HG02884 (cell line): ENCODE measurements at regions not wholly inside any gene's neighbourhood (a gene's known extent, or its start where the extent isn't known, plus 50 kb on each side); places are given as distances from the start of the nearest gene placed in this dataset.

Source experiments
- ATAC-seq: cut with Tn5 transposase; IDR thresholded peaks from one replicate; pipeline ENCODE4 v1.9.1; 2021; ENCODE audit warnings: mild to moderate bottlenecking, moderate library complexity; ENCODE audit not compliant: unreplicated experiment

DNA sequence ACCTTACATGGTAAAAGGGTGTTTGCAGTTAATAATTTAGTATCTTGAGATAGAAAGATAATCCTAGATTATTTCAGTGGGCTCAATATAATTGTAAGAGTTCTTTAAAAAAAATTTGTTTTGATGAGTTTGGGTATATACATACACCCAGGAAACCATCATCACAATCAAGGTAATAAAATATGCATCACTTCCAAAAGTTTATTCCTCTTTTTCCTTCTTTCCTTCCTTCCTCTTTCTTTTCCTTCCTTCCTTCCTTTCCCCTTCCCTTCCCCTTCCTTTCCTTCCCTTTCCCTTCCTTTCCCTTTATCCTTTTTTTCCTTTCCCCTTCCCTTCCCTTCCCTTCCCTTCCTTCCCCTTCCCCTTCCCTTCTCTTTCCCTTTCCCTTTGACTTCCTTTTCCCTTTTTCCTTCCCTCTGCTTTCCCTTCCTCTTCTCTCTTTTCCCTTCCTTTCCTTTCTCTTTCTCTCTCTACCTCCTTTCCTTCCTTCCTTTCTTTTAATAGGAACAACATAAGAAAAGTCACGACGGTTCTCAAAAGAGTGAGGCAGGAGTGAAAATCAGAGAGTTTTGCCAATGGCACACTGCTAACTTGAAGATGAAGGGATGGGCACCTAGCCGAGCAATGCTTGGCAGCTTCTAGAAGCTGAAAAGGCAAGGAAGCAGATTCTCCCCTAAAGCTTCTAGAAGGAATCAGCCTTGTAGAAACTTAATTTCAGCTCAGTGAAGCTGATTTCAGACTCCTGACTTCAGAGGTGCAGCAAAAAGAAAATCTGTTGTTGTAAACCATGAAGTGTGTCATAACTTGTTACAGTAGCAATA is 2050.2 kb upstream of the AGA start:
- no peak for ATAC-seq

DNA sequence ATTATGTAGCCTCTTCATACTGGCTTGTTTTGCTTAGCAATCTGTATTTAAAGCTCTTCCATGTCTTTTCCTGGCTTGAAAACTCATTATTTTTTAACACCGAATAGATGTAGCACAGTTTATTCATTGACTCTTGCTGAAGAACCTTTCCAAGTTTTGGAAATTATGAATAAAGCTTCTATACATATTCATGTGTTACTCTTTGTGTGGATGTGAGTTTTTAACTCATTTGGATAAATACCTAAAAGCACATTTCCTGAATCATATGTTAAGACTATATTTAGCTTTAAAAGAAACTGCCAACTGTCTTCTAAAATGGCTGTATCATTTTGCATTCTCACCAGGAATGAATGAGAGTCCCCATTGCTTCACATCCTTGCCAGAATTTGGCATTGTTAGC is 2061.7 kb upstream of the AGA start:
- ATAC-seq = no peak

DNA sequence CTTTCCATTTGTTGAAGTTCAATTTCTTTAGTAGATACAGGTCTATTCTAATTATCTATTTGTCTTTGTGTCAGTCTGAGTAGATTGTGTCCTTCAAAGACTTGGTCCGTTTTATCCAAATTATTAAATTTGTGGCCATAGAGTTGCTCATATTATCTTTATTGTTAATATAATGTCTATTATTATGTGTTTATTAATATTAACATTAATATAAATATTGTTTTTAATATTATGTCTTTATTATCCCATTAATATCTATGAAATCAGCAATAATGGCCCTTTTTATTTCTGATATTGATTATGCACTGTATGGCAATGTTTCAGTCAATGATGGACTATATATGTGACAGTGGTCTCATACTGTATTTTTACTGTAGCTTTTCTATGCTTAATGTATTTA is 2067.3 kb upstream of the AGA start:
- ATAC-seq = no peak

DNA sequence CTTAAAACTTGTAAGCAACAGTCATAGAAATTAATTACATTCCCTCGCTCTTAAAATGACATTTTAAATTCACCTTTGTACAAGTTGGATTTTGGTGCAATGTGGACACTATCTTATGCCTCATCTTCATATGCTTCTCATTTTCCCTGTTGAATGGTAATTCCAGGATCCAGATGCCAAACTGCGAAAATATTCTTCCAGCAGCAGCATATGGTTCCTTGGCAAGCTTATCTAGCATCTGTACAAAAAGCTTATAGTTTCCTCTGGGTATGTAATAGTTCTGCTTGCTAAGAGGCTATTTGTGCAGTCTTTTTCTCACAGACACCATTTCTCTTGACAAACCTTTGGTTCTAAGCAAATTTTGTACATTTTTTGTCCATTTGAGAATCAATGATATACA is 2079.7 kb upstream of the AGA start:
- no peak for ATAC-seq

DNA sequence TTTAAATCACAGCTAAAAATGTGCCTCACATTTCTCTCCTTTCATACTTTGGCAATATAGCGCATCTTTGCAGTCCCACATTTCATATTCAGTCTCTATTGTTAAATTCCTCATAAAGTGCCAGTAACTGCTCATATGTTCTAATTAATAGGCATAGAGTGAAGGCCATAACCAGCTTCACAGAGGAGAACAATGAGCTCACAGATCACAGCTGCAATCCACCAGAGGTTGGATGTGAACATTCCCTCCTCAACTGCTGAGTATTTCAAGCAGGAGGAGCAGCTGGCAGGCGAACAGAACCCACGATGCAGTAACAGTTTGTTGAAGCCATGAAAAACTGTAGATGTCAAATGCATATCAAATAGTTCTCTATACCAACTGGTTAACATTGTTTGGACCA is 2088.7 kb upstream of the AGA start:
- no peak for ATAC-seq

DNA sequence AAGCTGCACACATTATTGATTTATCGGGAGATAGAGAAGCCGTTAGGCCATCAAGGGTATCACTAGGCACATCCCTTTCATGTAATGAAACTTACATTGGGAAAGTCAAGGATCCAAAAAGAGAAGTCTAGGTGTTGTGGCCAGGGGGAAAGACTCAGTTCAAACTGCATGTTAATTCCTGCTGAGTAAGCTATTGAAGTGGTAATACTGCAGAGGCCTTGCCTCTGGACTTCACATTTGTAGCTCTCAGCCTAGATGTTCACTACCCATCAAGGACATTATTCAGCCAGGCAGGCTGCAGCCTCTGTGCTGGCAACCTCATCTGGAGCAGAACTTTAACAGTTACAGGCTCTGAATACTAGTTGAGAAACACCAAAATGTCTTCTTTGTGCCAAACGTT is 2094.5 kb upstream of the AGA start:
- ATAC-seq = no peak

DNA sequence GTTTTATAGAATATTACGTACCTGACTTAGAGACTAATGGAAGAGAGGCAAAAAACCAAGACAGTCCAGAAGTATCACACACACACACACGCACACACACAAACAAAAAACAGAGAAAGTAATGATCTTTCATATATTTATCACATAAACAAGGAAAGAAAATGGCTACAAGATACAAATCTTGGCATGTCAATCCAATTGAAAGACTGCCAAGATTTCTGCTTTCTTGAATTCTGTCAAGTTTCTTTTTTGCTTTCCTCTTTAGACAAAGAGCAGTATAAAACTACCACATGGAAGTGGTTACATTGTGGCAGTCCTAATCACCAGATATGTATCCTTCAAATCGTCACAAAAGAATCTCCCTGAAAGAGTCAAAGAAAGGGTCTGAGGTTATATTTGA is 2097.4 kb upstream of the AGA start:
- ATAC-seq = no peak

DNA sequence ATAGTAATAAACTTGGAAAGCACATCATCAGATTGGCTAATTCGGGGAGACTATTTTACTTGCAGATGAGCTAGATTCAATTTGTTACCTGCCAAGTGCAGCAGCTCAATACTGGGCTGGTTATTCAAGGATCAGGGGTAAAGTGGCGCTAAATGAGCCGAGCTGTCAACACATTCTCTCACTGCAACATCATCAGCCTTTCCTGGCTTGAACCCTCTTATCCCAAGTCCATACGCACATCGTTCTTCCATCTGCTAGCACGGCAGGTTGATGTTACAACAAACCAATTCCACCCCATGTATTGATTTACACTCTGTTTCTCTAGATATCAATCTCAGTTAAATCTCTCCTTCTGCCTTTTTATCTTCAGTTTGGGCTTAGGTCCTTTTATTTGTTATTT is 2101.5 kb upstream of the AGA start:
- no peak for ATAC-seq

DNA sequence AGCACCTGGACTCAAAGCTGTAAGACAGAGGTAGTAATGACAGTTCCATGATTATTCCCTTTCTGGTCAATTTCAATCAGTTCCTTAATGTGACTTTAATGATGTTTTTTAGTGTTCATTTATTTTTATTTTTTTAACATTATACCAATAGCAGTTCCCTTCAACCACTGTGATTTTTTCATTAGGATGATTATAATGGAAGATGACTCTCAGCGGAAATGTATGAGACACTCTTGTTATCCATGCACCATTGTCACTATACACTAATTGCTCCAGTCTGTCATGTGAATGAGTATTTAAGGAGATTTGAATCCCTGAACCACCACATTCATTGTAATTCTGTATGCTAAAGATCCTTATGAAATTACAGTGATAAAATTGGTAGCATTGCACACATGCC is 2102.3 kb upstream of the AGA start:
- no peak for ATAC-seq

DNA sequence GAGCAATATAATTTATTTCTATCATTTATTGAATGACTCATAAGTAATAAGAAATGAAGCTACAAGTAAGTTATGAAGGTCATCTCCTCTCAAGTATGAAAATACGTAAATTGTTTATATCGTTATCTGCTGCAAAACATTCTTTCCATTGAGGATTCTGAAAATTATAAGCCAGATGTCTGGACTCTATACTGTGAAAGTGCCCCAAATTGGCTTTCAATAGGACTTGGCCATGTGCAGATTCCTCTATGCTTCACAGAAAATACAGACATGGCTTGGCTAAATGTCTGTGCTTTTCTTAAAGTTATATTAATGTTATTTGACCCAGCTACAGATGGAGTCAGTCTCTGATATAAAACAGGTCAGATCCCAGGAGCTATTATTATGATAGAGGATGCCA is 2109.9 kb upstream of the AGA start:
- ATAC-seq = no peak

DNA sequence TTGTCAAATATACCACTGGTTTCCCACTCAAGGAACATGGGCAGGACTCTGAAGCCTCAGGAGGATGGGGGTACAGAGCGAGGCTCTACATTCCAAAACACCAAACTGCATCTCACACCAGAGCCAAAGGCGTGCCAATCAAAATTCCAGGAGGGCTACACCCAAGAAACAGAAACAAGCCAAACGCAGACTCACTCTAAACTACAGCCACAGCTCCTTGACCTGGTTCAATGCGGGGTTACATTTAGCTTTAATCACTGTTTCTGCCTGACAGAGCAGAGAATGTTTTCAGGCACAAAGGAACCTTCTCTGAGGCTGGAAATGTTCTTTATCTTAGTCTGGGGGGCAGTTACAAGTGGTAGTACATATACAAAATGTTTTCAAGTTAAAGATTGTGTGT is 2121.5 kb upstream of the AGA start:
- no peak for ATAC-seq

DNA sequence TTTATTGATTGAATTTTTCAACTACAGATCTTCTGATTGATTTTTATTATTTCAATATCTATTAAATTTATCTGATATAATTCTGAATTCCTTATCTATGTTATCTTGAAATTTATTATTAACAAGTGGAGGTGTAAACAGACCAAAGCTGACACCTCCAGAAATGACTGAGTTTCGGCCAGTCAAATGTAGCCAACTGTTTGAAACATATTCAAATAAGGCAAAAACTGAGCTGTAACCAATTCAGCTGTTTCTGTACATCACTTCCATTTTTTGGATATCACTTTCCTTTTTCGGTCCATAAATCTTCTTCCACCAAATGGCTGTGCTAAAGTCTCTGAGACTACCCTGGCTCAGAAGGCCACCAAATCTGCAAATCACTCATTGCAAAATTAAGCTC is 2127.3 kb upstream of the AGA start:
- ATAC-seq = no peak

DNA sequence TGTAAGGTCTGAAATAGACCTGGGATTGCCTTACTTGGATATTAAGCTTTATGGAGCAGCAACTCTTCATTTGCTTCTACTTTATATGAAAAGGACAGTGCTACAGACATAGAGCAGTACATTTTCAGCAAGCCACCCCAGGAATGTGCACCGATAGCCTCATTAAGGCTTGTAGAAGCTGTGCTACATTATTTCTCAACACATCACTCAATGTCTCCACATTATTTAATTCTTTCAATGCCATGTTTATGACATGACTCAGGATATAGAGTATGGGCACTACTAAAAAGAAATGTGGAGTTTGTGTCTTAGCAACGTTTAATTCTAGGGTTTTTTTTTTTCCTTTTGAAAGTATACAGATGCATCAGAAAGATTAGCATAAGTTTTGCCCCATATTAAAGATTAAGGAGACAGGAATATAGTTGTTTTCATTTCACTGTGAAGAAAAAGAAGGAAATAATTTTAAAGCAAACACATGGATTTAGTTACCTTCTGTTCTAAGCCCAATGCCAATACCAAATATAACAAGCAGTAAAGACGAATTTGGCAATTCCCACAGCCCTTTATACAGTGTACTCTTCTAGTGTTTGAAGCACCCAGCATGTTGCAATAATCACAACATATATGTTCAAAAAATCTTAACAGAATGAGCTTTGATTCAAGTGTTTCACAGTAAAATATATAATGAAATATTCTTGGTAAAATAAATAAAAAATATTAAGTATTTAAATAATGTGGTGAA is 2140.1 kb upstream of the AGA start:
- ATAC-seq = no peak

DNA sequence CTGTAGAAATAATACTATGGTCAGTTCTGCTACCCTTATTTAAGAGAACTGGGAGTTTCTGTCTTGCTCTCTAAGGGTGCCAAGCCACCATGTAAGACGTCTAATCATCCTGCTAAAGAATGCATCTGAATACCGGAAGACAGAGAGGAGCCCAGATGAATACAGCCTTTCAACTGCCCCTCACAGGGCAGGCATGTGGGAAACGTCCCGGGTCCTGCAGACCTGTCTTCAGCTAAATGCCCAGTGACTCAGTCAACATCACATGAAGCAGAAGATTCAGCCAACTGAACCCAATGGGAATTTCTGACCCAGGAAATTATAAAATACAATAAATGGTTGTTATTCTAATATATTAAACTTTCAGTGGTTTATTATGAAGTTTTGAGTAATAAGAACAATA is 2141.0 kb upstream of the AGA start:
- no peak for ATAC-seq

DNA sequence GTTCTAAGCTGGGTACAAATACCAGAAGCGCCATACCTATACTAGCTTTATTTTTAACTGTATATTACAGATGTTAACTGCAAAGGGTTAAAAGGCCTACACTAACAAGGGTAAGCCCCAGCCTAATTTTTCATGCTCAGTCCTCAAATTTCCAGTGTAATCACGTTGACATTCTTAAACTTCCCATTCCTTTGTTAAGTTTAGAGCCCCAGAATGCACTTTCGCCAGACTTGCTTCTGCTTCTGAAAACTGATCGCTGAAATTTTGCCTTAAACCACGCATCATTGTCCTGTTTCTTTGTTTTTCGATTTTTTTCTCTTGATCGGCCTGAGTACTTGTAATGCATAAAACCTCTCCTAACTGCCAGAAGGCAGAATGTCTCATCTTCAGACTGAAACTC is 2141.9 kb upstream of the AGA start:
- no peak for ATAC-seq

DNA sequence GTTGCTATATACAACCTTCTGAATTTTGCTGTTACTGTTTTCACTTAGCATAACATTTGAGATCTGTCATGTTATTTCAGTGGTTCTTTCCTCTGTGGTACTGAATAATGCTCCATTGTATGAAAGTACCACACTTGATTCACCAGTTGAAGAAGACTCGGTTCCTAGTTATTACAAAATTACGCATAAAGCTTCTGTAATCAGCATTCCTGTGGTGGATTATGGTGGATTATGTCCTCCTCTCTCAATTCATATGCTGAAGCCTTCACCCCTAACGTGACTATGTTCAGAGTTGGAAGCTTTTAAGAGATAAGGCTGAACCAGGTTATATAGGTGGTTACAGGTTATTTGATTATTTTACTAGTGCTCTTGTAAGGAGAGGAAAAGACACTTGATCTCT is 2143.5 kb upstream of the AGA start:
- ATAC-seq = no peak

DNA sequence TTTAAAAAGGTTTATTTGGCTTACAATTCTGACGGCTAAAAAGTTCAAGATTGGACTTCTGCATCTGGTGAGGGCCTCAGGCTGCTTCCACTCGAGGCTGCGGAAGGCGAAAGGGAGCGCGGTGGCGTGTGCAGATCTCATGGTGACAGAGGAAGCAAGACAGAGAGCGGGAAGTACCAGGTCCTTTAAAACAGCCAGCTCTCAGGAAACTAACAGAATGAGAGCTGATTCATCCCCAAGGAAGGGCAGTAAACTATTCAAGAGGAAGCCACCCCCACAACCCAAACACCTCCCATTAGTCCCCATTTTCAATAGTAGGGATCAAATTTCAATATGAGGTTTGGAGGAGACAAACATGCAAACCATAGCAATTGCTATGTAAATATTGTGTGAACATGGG is 2144.2 kb upstream of the AGA start:
- ATAC-seq = no peak

DNA sequence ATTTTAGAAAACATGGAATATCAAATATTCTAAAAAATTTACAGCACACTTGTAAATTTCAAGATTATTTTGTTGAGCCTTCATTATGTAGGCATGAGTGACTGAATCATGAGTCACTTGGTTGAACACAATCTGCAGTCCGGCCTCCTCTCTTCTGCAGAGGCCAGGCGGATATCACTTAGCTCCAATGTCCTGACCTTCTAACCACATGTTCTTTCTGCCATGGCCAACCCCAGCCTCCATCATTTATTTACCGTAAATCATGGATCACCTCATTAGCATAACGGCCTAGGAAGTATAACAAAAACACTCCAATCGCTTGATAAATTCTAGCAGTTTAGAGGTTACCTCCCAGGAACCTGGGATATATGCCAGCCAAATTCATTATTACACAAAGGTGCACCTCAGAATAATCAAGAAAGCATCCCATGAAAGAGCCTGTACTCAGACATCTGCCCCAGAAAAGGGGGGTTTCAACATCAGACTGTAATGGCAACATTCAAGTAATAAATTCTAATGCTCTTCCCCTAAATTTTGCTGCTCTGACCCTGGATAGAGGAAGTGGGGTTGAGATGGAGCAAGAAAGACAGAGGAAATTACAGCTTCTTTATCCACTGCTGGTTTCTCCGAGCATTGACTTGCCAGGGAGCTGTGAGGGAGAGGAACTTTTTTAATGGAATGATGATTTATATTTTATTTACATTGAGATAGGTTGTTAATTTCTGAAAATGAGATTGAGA is 2153.6 kb upstream of the AGA start:
- no peak for ATAC-seq

DNA sequence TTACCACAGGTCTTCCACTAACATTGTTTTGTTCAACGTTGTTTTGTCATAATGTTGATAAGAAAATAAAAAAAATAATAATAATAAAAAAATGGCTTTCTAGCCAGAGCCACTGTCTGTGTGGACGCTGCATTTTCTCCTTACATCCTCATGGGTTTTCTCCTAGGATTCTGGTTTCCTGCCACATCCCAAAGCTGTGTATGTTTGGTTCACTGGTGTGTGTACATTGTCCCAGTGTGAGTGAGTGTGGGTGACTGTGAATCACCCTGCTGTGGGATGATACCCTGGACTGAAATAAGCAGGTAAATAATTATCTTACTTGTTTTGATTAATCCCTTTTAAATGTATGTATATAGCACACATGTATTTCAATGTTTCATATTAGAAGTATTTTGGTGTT is 2154.4 kb upstream of the AGA start:
- no peak for ATAC-seq

DNA sequence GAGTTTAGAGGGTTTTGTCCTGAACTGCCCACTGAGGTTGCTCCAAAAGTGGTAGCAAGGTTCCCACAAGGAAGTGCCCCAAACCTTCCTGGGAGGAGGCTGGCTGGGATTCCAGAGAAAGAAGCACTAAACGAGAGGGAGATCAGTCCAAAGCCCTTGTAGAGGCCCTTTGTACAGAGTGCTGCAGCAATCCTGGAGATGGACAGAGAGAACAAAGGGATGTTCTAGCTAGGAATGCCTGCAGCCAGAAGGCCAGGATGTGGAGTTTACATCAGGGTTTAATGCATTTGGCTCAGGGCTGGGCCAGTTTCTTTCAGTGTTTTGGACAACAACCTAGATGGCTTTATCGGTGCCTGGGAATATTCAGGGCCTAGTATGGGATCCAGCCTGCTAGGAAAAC is 2155.1 kb upstream of the AGA start:
- ATAC-seq = no peak

DNA sequence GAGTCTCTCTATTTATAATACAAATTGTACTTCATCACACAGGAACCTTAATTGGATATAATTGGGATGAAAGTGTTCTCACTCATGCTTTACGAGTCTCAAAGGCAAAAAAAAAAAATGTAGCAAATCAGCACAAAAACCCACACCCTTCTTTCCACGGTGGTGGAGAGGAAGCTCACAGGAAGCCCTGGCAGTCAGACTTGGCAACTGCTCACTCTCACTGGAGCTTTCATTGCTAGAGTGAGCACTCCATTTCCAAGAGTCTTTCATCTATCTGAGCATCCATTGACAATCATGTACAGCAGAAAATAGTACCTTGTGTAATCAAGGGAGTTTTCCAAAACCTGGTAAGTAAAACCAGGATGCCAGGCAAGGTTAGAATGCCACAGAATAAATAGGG is 2159.4 kb upstream of the AGA start:
- no peak for ATAC-seq

DNA sequence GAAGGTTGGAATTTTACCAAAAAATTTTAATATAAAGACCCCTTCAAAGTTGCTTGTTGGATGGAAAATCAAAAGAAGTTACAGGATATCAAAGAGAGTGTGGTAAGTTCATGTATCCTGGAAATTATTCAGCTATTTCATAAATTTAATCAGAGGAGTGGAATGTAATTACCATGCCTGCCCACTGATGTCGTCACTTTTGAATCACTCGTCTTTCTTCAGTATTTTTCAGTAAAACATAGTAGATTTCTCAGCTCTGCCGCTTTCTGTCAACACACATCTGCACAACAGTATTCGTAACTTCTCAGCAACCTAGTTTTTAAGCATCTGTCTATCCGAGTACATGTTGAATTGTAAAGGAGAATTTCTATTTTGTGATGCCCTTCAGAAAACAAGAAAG is 2163.0 kb upstream of the AGA start:
- ATAC-seq = no peak
